Endothelial cell of umbilical vein (primary cell): ENCODE measurements at regions not wholly inside any gene's neighbourhood (a gene's known extent, or its start where the extent isn't known, plus 50 kb on each side); places are given as distances from the start of the nearest gene placed in this dataset.

Experiments used
- CTCF ChIP-seq, 2 donors: IDR thresholded peaks; 1 replicate in 1 of 2; 2 replicates in 1 of 2; pipeline ENCODE4 v1.5.1; 2011; ENCODE audit warnings: low read length in 2 of 2, mild to moderate bottlenecking in 2 of 2, moderate library complexity in 2 of 2, control low read depth in 1 of 2, inconsistent platforms in 1 of 2, low read depth in 1 of 2; ENCODE audit not compliant: insufficient read depth in 1 of 2; ENCODE audit errors: extremely low read depth in 1 of 2
- EZH2 ChIP-seq: IDR thresholded peaks from 2 replicates; pipeline ENCODE4 v1.6.1; 2012; ENCODE audit warnings: borderline replicate concordance, low read depth, mild to moderate bottlenecking, moderate library complexity, low read length, inconsistent platforms; ENCODE audit not compliant: severe bottlenecking
- FOS ChIP-seq: IDR thresholded peaks from 2 replicates; pipeline ENCODE4 v1.6.1; 2011; ENCODE audit warnings: mild to moderate bottlenecking, low read length, moderate library complexity, borderline replicate concordance; ENCODE audit not compliant: insufficient read depth
- GATA2 ChIP-seq: IDR thresholded peaks from 2 replicates; pipeline ENCODE4 v1.7.0; 2011; ENCODE audit warnings: low read depth, mild to moderate bottlenecking, moderate library complexity, mixed read lengths, low read length; ENCODE audit not compliant: insufficient read length, insufficient read depth
- JUN ChIP-seq: IDR thresholded peaks from 2 replicates; pipeline ENCODE4 v1.6.1; 2011; ENCODE audit warnings: borderline replicate concordance, low read depth; ENCODE audit not compliant: insufficient read length, insufficient read depth
- MAX ChIP-seq: IDR thresholded peaks from 2 replicates; pipeline ENCODE4 v1.6.1; 2011; ENCODE audit not compliant: insufficient read depth, insufficient read length
- MYC ChIP-seq: IDR thresholded peaks from one replicate; pipeline ENCODE4 v1.6.1; 2011; ENCODE audit warnings: mild to moderate bottlenecking, low read depth, low read length
- POLR2A ChIP-seq: IDR thresholded peaks from 2 replicates; pipeline ENCODE4 v1.6.1; 2012; ENCODE audit warnings: low read depth, mild to moderate bottlenecking, control low read depth, low read length
- POLR2AphosphoS5 ChIP-seq: IDR thresholded peaks from 2 replicates; pipeline ENCODE4 v1.6.1; 2012; ENCODE audit warnings: low read depth, mild to moderate bottlenecking, control low read depth, low read length, moderate library complexity; ENCODE audit not compliant: insufficient read depth

DNA sequence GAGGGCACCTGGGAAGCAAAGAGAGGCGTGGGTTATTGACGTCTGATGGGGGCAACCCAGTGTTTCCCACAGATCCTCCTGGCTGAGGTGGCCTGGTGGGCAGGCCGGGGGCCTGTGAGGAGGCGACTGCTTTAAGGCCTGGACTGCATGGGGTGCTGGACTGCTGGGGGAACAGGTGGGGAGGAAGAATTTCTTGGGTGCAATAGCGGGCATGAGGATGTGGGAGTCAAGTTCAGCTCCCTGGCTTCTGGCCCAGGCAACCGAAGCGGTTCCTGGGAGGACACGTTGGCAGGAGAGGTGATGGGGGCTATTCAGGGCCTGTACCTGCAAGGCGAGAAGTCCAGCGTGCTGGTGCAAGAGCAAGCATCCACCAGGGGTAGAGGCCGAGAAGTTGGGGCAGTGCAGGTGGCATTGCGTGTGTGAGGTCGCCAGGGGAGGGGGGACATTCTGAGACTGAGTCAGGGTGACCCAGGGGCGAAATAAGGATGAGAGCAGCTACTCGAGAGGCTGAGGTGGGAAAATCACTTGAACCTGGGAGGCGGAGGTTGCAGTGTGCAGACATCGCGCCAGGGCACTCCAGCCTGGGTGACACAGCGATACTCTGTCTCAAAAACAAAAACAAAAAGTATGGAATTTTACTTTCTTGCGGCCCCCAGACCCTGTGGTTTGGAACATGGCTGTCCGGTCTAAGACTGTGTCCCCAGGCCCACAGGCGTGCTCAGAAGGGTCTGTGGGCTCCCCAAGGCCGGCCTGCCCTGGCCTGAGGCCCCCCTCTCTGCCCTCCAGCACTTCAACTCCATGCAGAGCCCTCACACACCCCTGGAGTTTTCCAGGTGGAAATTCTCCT, 53.6 kb upstream of the ELN start:
- TF ChIP-seq CTCF (IDR thresholded peaks at IDR 0.05; ENCODE audit: extremely low read depth in 1 of 2, insufficient read depth in 1 of 2, low read depth in 1 of 2, low read length in 2 of 2): no peak
- TF ChIP-seq POLR2A: no peak
- TF ChIP-seq EZH2: no peak
- TF ChIP-seq POLR2AphosphoS5: no peak
- TF ChIP-seq MAX: no peak
- no peak for TF ChIP-seq MYC
- TF ChIP-seq JUN: no peak
- TF ChIP-seq GATA2: no peak
- no peak for TF ChIP-seq FOS
